ENCODE measurements at regions not wholly inside any gene's neighbourhood (a gene's known extent, or its start where the extent isn't known, plus 50 kb on each side); places are given as distances from the start of the nearest gene placed in this dataset.

DNA sequence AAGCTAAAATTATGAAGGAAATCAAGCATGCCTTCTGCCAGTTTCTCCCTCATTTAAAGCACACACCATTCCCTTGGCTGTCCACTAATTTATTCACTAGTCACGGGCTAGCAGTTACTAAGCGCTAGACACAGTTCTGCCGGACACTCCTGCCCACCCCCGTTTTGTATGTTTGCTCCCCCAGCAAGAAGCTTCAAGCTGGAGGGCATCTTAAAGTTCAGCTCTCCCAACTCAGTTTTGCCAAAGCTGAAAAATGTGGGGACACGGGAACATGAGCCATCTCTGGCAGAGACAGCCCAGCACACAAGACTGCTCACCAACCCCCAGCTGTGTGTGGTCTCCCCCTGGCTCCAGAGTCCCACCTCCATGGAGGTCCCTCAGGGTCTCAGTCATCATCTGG, 263.6 kb downstream of the BRD1 start:
- DNase-seq = no peak

DNA sequence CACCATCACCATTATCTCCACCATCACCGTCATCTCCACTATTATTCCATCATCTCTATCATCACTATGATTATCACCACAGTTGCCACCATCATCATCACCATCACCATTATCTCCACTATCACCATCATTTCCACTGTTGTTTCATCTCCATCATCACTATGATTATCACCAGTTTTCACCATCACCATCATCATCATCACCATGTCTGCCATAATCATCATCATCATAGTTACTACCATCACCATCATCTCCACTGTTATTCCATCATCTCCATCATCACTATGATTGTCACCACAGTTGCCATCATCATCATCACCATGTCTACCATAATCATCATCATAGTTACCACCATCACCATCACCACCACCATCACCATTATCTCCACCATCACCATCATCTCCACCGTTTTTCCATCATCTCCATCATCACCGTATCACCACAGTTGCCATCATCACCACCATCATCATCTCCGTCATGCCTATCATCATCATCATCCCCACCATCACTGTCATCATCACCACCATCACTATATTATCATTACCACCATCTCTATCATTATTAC, 264.9 kb downstream of the BRD1 start:
- DNase-seq = no peak

DNA sequence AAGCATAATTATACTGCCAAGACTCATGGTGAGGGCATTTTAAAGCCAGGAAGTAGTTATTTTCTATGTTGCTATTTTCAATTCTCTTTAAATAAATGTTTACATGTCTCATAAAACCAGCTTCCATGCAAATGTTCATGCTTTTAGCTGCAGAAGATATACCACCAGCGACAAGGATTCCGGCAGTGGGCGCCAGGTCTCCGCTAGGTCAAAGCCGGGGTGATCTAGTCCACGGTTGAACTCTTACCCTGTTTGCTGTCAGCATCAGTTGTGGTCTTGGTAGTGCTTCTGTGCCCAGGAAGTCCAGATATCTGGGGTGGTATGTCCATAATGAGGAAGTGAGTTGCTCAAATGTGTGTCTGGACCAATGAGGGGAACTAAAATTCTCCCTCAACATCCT, 265.7 kb downstream of the BRD1 start:
- no peak for DNase-seq

DNA sequence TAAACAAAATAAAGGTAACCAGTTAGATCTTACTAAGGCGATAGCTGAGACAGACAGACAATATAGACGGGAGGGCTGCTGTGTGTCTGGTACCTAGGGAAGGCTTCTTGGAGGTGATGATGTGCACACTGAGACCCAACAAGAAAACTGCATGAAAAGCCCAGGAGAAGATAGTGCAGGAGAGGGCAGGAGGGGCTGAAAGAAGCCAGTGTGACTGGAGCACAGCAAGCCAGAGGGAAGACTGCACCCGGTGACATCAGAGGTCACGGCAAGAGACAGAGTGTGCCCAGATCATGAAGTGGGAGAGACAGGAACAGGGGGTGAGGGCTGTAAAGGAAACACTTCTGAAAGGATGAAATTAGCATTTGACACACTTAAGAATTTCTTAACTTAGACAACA, 266.3 kb downstream of the BRD1 start:
- no peak for DNase-seq

DNA sequence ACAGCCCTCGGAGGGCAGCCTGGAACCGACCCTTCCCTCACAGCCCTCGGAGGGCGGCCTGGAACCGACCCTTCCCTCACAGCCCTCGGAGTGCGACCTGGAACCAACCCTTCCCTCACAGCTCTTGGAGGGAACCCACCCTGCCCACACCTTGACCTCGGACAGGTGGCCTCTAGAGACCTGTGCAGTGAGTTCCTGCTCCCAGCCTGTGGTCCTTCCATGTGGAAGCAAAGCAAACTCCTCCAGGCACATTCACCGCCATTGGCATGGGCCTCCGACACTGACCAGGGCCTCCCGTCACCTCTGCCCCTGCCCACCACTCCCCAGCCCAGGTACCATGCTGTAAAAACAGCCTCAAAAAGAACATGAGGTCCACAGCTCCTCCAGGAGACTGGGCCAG, 272.1 kb downstream of the BRD1 start:
- DNase-seq = no peak

DNA sequence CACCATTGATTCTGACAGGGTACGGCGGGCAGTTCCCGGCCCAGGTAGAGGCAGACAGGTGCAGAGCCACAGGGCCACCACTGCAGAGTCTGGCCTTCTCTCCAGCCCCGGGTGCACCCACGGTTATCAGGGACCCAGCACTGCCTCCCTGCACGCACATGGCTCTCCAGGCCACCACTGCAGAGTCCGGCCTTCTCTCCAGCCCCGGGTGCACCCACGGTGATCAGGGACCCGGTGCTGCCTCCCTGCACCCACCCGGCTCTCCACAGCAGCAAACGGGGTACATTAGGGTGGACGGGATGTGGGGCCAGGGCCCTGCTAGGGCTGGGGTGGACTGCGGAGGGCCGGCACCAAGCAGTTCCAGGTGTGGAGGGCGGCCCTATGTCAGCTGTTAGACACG, 272.9 kb downstream of the BRD1 start:
- no peak for DNase-seq

DNA sequence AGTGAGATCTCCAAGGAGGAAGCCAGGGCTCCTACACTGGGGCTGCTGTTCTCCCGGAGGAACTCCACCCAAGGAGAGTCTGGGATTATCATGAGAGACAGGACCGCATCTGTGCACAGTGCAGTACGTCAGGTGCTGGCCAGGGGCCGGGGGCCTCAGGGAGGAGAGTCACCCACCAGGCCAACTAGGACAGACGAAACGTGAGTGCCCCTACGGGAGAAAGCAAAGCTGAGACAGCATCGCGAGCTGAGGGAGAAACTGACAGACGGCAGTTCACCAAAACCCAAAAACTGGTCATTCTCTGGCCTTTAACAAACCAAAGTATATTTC, 273.4 kb downstream of the BRD1 start:
- DNase-seq = no peak

DNA sequence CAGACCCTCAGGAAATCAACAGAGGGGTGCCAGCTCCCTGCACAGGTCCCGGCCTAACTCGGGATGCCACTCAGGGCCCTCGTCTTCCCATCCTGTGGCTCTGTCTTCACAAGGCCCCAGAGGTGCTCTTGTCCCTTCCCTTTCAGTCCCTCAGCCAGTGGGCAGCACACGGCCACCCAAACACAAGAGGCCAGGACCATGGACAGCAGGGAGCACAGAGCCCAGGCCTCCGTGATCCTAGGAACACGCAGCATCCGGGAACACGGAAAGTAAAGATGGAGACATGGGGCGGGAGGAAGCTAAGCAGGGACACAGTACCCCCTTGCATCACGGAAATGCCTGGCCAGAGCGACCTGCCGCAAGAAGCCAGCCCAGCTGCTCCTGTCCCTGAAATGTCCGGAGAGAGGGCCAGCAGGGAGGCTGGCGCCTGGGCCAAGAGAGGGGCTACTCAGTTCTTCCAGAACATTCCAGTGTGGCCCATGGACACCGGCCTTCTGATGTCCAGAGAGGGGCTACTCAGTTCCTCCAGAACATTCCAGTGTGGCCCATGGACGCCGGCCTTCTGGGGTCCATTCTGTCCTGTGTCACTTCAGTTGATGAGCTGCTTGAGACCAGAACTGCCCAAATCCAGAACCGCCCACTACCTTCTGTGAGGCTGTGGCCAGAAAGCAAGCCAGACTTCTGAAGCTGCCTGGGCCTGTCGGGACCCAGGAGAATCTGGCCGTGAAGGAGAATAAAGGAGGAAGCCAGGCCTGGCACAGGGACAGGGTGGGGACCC, 274.0 kb downstream of the BRD1 start:
- no peak for DNase-seq

DNA sequence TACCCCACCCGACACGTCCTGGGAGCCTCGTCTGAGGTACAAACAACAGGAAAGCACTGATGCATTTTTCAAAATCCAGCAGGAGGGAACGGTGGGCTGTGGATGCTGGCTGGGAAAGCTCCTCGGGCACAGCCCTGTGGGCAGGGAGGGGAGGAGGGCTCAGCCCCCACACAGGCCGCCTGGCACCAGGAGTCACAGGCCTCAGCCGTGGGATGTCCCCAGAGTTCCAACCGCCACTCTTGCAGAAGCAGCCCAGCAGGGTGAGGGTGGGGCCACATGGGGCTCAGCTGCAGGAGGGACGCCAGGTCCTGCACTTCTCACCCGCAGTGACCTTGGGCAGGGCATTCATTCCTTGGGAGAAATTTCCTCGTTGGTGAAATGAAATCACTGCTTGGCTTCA, 274.6 kb downstream of the BRD1 start:
- DNase-seq = no peak

DNA sequence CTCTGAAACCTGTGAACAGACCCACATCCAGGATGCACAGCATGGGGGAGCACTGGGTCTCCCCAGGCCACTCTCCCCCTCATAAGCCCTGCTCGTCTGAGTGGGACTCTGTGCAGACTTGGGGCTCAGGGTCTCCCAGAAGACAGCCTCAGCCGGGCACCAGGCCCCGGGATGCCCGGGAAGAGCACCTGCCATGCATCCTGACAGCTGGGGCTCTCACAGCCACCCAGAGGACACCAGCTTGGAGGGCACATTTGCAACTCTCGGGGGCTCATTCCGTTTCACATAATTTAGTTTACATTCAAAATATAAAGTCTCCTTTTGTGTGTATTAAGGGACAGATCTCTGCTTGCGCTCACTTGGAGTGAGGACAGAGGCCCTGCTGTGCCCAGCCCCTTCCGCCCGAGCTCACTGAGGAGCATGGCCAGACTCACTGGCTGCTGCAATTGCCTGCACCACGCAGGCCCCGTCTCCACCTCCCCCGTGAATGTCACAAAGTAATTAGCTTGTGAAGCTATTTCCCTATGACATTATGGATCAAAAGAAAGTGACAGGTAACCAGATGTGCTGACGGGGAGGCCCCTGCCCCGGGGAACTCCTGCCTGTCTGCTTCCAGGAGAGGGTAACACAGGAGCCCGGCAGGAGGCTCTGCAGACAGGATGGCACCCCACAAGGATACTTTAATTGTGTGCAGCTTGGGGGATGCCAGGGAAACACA, 275.6 kb downstream of the BRD1 start:
- DNase-seq = no peak

DNA sequence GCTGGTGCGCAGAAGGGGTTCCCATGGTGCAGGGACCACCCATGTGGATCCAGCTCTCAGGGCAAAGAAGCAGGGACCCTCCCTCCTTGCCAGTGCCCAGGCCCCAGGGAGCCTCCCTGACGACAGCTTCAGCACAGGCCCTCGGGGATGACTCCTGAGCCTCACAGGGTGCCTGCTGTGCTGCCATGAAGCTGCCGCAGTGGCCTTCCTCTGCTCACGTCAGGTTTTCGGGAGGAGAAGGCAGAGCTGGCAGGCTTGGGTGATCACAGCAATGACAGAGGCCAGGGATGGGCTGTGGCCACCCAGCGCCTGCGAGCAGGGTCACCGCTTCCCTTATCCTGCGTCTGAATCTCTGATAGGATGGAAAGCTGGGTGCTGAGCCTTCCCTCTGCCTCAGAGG, 276.2 kb downstream of the BRD1 start:
- DNase-seq = no peak

DNA sequence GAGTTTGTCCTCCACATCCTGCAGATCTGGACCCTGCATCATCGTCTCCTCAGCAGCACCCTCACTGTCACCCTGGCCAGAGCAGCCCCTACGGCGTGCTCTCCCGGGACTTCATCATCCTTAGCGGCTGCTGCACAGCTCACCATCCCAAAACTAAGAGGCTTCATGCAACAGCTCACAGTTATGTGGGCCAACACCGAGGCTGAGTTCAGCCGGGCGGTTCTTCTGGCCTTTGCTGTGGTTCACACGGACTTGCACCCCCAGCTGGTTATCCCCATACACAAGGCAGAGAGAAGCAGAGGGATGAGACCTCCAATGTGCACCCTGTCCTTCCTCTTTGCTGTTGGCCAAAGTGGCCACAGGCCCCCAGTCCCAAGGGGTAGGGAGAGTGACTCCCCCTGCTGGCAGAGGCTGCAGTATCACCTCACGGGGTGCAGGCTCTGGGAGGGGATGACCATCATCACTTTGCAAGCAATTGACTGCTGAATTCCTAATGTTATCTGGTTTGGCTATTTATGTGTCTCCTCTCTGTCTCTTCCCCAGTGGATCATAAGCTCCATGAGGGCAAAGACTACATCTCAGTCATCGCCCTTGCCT, 276.8 kb downstream of the BRD1 start:
- DNase-seq = no peak

DNA sequence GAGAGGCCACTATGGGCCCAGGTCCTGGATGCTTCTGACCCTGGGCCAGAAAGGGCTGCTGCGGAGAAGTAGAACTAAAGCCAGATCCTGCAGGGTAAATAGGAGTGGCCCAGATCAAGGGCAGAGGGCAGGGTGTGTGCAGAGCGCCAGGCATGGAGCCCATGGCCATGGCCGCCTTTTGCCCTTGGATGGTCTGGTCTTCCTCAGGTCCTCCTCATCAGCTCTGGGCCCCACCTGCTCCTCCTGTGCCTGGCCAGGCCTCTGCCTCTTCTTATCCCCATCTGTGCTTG, 277.6 kb downstream of the BRD1 start:
- no peak for DNase-seq

DNA sequence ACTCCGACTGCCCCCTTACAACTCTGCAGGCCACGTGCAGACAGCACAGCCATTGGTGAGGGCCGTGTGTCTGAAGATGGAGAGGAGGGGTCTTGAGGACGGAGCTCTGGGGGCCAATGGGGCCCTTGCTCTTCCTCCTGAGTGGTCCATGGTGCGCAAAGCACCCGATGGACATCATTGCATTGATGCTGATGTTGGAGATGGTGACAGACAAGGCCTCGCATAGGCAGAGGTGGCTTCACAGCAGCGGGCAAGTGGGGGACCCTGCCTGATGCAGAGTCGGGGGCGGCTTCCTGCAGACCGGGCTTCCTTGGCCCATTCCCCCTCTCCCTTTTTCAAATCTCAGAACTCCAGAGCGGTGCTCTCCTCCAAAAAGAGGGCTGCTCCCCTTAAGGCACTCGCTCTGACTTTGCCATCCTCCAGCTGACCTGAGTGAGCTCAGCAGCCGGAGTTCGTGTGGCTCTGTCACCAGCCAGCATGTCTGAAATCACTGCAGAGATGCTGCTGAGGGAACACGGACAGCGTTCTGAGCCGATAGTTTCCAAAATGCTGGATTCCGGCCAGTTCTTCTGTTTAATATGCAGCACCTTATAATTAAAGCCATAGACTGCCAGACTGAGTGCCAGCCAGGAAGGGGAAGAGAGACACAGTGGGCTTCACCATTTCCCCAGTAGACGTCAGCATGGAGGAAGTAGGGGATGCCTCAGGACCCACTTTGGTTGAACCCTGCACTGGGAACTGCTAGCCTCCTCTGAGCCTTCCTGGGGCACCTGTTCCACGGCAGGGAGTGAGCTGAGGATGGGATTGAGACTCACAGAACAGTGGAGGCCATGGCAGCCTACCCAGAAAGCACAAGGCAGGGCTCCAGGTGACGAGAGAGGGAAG, 278.2 kb downstream of the BRD1 start:
- no peak for DNase-seq

DNA sequence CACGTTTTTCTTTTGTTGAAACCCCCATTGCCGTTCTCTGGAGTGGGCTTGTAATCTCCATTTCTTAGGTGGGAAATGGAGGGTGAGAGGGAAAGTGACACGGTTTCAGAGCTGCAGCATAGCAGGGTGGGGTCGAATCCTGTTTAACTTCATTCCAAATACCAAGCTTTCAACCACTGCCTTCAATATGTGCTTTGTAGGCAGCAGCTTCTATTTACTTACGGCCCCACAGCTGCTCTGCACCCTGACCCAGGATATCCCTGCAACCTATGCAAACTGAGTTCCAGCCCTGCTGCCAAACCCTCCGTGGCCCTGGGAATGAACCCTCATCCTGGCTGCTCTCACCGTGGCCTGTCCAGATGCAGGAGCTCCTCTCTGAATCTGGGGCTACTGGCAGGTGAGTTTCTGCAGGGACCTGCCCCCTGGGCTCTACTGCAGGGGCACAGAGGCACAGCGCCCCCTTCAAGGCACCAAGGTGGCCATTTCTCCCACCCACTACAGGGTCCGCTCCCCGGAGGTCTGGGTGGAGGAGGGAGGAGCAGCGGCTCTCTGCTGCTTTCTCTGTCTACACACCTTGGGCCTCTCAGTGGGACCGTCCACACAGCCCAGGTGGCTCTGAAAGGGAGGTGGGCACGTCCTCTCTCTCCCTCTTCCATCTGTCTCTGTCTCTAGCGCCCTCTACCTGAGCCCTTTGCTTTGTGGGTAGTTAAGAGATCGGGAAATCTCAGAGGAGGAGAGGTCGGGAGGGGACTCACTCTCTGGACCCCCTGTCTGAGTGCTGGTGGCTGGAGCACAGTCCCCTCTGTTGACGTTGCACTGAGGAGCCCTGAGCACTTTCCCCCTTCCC, 279.1 kb downstream of the BRD1 start:
- DNase-seq = no peak

DNA sequence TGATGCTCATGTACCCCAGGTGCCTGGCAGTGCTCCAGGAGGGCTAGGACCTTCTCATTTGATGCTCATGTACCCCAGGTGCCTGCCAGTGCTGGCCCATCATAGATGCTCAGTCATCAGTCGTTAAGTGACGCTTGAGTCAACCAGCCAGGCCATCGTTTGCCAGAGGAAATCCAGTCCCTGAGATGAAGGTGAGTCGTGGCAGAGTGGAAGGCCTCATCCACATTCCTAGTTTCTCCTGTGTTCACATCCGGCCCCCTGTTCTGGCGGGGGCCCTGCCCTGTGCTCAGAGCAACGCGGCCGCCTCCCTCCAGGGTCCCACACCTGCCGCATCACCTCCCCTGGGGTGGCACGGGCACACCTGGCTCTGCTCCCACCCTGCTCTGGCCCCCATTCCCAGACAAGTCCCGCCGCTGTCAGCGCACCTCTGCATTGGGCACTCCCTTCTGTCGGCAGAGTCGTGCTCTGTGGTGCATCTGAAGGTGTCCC, 279.9 kb downstream of the BRD1 start:
- no peak for DNase-seq

DNA sequence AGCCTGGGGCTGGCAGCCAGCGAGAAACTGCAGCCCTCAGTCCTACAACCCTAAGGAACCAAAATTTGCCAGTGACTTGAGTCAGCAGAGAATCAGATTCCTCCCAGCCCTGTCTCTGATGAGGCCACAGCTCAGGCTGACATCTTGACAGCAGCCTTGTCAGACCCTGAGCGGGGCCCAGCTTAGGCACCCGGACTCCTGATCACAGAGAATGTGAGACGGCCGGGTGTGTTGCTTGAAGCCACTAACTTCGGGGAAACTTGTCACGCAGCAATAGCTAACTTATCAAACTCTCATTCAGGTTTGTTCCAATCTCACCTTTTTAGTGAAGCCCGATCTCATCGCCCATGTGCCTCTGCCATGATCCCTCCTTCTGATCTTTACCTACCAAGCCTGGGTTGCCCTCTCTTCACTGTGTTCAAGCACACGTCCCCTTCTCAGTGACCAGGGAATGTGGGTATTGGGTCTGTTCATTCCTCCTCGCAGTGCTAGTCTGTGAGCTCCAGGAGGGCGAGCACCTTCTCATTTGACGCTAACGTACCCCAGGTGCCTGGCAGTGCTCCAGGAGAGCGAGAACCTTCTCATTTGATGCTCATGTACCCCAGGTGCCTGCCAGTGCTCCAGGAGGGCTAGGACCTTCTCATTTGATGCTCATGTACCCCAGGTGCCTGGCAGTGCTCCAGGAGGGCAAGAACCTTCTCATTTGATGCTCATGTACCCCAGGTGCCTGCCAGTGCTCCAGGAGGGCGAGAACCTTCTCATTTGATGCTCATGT, 280.7 kb downstream of the BRD1 start:
- DNase-seq = no peak

DNA sequence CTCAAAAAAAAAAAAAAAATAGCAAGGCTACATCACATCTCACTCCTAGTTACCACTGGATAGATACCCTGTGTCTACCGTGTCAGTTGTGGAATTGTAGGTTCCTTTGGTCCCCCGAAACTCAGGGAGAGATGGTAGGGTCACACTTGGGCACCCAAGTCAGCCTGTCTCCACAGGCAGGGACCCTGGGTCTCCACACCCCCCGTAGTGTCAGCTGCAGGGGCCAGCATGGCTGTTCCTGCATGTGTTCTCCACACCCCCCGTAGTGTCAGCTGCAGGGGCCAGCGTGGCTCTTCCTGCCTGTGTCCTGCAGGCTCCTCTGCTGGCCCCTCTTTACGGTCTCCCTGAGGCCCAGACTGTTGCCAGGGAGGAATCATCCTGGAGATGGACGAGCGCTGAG, 282.1 kb downstream of the BRD1 start:
- DNase-seq = no peak

DNA sequence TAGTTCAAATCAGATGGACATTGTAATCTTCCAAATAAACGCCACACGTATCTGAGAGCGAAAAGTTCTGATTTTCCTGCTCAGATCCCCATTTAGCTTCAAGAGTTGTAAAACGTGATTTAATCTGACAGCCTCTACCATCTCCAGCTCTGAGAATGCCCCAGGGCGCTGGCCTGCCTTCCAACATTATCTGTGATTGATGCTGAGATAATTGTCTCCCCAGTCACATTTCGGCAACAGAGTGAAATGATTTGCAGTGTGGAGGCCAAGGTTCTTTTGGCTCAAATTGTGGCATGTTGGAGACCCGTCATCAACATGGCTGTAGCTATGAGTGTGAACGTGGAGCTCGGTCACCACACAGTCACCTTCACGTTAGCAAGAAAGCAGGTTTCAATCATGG, 283.4 kb downstream of the BRD1 start:
- no peak for DNase-seq

DNA sequence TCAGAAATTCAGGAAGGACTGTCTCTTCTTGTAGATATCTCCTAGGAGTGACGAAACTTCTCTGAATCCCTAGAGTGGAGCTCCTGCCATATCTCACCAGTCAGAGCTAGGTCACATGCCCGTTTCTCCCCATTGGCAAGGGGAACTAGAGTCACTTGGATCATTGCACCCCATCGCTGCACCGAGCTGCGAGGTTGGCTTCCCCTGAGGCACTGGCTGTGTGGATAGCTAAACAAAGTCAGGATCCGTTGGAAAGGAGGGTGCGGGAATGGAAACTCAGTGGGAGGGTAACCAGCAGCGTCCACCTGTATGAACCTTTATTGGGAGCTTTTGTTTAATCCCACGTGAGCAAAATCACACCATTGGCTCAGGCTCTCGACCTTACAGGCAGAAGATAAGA, 283.8 kb downstream of the BRD1 start:
- no peak for DNase-seq

DNA sequence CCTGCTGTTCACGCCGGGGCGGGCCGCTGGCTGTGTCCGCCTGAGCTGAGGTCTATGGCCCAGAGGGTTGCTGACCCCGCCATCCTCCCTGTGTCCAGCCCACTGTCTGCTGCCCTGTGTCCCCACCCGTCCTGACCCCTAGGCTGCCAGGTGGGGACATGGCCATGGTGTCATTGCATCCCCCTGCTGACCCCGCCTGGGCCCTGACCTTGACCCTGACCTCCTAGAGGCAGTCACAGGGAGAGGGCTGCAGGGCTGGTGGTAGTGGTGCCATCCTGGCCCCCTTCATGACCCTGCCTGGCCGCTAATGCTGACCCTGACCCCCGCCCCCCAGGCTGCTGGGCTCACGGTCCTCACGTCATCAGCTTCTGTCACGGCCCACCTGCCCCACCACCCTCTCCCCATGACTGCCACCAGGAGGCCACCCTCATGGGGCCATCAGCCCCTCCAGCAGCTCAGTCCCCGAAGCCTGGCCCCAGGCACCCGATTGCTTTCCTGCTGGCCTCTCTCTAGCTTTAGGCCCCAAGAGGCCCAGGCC, 285.9 kb downstream of the BRD1 start:
- no peak for DNase-seq
